ENCODE measurements at regions not wholly inside any gene's neighbourhood (a gene's known extent, or its start where the extent isn't known, plus 50 kb on each side); places are given as distances from the start of the nearest gene placed in this dataset.

DNA sequence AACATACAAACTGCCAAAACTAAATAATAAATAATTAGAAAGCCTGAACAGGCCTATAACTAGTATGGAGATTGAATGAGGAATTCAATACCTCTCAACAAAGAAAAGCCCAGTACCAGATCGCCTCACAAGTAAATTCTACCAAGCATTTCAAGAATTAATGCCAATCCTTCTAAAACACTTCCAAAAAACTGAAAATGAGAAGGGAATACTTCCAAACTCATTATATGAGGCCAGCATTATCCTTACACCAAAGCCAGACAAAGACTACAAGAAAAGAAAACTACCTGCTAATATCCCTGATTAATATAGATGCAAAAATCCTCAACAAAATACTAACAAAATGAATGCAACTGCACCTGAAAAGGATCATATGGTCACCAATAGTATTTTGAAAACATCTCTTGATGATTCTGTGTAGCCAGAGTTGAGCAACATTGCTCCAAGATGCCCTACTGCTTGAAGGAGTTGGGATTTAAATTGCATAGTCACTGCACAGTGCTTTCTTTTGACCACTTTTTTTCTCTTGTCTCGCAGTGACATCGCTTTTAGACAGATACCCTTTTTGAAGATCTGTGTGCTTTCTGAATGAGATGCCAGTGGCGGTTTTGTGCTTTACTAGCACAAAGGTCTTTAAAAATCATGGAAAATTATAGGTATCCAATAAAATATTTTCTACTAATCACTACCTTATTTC is 487.2 kb upstream of the RASGRP1 start:
- H3K27ac Mint-ChIP-seq: no peak overlapping the region
- ATAC-seq: no peak
- peaks cover 9% of the 10 kb centered on the region in 2 donors for H3K9me3 Mint-ChIP-seq

DNA sequence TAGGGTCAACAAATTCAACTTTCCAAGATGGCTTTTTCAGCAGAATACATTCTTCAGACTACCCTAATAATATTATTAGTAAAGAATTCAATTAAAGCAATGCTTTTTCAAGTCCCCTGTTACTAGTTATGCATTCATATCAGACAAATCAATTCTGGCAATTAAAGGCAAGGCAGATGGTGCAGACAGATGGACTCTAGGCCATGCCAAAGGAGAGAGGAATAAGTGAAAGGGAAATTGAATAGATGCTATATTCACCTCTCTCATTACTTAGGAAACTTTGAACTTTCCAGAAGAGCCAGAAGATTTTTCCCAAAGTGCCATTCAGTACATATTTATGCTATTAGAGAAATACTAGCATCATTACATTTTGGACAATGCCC is 487.7 kb upstream of the RASGRP1 start:
- Mint-ChIP-seq H3K9me3 (peaks cover 9% of the 10 kb centered on the region in 2 donors), H3K27ac (no peak overlapping the region), H3K36me3 (no peaks in the 10 kb centered on the region)
- ATAC-seq: no peak
- DNase-seq (ENCODE audit: low spot score in 2 of 2): no peak

More for the DNA sequence above, 487.2 kb upstream of the RASGRP1 start:
- DNase-seq (ENCODE audit: low spot score in 2 of 2): no peak
- no peaks in the 10 kb centered on the region for H3K36me3 Mint-ChIP-seq

DNA sequence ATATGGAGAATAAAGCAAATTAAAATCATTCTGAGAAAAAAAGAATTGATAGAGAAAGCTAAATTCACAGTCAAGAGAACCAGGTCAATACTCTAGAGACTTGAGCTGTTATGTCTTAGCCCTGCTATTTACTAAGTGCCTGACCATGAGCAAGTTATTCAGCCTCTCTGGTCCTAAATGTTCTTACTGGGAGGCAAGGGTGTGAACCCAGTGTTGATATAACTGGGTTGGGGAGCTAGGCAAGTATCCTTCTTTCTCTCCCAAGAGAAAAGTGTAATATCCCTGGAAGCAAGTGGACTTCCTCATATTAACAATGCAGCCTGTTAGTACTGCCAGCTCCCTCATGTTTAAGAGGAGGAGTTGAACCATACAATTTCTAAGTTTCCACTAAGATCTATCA is 488.9 kb upstream of the RASGRP1 start:
- H3K27ac Mint-ChIP-seq: no peak overlapping the region
- no peaks in the 10 kb centered on the region for H3K36me3 Mint-ChIP-seq
- no peak for ATAC-seq

DNA sequence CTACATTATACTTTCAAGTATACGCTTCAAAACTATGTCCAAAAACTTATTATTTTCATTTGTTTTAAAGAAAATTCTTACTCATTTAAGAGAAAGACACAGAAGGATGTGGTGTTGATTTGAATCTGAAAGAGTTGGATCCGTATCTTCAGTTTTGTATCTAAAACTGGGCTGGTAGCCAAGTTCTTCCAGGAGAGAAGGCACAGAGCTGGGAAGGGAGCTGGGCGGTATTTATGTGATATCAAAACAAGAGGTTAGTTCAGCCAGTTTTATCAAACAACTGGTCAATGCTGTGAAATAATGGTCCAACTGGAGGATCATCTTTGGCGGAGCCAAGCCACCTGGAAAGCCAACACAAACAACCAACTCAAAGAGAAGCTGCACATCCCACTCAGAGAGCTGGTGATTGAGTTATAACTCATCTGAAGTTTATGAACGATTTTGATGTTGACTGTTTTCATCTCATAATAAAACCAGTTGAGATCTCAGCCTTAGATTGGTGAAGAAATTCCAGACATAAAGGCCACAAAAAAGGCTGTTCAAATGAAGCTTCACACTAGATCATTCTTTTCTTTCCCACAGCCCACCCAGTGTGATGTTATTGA is 489.6 kb upstream of the RASGRP1 start:
- H3K27ac Mint-ChIP-seq: no peak overlapping the region
- H3K36me3 Mint-ChIP-seq: no peaks in the 10 kb centered on the region
- ATAC-seq: no peak
- no peak for DNase-seq (ENCODE audit: low spot score in 2 of 2)
- H3K9me3 Mint-ChIP-seq: peaks cover 4% of the 10 kb centered on the region in 2 donors

More for the DNA sequence above, 488.9 kb upstream of the RASGRP1 start:
- no peak for DNase-seq (ENCODE audit: low spot score in 2 of 2)
- H3K9me3 Mint-ChIP-seq: peaks cover 9% of the 10 kb centered on the region in 2 donors

DNA sequence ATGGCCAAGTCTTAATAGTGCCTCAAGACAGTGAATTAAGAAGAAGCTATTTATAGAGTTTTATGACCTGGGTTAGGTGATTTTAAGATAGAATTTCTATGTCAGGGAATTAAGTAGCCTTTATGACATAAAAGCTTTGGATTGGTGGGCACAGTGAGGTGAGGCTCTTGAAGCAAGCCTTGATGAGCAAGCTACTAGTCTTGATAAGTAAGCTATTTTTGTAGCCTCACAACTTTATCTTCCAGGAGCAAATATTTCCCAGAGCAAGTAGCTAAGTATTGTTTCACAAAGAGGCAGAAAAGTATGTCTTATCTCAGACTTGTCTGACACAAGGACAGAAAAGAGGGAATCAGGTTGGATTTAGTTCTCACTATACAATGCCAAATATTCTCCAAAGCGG is 491.7 kb upstream of the RASGRP1 start:
- no peak for DNase-seq (ENCODE audit: low spot score in 2 of 2)
- H3K36me3 Mint-ChIP-seq: no peaks in the 10 kb centered on the region
- H3K9me3 Mint-ChIP-seq: no peaks in the 10 kb centered on the region
- no peak overlapping the region for H3K27ac Mint-ChIP-seq
- ATAC-seq: no peak

DNA sequence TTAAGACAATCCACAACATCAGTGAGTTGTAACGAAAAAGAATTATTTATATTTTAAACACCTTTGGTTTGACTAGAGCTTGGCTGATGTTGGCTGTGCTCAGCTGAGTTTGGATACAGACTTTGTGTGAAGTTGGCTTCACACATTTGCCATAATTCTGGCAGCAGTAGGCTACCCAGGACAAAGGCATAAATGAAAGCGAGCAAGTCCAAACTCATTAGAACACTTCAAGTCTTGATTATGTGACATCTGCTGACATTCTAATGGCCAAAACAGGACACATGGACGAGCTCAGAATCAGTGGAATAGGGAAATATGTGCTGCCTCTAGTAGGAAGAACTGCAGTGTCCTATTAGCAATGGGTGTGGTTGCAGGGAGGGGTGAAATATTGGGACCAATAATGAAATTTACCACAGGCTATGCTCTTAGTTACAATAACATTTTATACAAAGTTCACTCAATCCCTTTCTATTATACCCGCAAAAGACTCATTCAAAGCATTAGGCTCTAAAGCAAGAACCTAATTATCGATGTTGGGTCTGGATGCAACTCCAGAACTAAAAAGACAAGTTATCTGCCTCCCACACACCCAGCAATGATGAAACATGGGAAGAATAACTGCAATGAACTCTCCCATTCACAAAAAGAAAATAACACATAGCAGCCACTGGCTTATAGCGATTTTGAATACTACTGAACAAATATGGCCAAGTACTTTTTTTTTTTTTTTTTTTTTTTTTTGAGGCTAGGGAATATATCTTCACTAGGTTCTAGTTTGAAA is 493.9 kb upstream of the RASGRP1 start:
- Mint-ChIP-seq H3K36me3 (no peaks in the 10 kb centered on the region), H3K9me3 (no peaks in the 10 kb centered on the region), H3K27ac (no peak overlapping the region)
- DNase-seq (ENCODE audit: low spot score in 2 of 2) (no peak), ATAC-seq (no peak)

DNA sequence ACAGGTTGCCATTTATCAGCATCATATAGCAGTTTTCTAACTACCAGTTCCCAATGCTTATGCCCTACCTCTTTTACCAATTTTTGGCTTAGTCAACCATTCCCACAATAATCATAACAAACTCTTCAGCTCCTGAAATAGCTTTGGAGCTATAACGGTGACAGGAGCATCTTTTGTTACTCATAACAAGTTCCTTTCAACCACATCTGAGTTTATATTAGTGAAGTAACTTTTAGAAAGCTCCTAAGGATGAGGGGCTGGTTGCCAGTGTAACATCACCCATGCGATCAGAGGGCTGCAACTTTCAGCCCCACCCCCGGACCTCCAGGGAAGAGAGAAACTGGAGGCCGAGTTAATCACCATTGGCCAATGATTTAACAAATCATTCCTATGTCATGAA is 495.3 kb upstream of the RASGRP1 start:
- H3K27ac Mint-ChIP-seq: no peak overlapping the region
- ATAC-seq: no peak
- no peaks in the 10 kb centered on the region for H3K36me3 Mint-ChIP-seq
- no peak for DNase-seq (ENCODE audit: low spot score in 2 of 2)
- H3K9me3 Mint-ChIP-seq: no peaks in the 10 kb centered on the region

DNA sequence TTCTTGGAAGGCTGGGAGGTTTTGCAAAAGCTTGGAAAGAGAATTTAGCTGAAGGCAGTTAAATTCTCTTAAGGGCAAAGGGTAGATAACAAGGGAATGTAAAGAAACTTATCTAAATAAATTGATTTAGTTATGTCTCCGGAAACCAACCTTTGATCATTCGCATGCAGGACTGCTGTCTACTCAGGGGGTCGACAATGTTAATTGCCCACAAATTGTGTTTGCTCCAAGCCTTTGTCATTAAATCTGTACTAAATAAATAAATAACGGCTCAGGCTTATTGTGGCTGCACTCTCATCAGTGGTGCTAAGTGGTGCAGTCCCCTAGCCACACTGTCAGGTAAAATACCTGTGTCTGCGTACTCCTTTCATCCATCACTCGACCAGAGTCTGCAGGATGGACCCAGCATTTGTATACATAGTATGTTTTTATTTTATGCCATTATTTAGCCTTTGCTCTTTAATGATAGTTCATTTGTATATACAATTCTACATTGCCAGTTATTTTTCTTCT is 497.4 kb upstream of the RASGRP1 start:
- Mint-ChIP-seq H3K27ac (no peak overlapping the region), H3K36me3 (no peaks in the 10 kb centered on the region), H3K9me3 (no peaks in the 10 kb centered on the region)
- DNase-seq (ENCODE audit: low spot score in 2 of 2) (no peak), ATAC-seq (no peak)

DNA sequence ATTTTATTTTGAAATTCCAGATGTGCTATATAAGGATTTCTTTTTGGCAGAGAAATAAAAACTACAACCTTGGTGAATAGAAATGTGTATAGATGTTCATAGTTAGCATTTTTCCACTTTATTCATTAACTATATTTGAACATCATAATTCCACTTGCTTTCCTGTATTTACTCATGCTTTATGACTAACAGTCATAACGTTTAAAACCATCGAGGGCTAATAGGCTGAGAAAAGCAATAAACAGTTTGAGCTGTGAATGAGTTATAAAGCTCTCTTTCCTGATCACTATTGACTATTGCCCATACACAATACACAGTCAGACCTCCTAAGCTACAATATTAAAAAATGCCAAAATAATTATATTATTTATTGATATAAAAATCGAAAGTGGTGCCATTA is 502.1 kb upstream of the RASGRP1 start:
- Mint-ChIP-seq H3K36me3 (no peaks in the 10 kb centered on the region), H3K27ac (no peak overlapping the region), H3K9me3 (no peaks in the 10 kb centered on the region)
- ATAC-seq (no peak), DNase-seq (ENCODE audit: low spot score in 2 of 2) (no peak)

DNA sequence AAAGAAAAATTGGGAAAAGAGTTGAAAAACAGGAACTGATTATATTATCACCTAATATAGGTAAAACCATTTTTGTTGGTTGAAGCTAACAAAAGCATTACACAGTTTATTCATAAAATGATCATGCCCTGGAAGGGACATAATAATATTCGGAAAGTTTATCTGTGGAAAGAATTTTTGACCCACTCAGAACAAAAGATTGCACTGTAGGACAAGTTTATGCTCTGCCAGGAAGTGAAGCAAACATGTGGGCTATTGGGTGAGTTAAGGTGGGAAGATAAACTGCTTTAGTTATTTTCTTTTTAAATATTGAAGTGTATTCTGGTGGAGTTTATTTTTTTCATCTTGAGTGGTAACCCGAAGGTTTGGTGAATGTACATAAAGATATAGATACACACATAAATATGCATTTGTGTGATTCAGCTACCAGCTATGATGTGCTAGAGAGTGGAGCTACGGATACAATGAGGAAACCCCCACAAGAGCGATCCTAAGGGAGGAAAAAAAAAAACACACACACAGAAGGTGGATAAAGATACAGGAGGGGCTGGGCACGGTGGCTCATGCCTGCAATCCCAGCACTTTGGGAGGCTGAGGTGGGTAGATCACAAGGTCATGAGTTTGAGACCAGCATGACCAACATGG is 506.4 kb upstream of the THBS1 start:
- Mint-ChIP-seq H3K9me3 (no peaks in the 10 kb centered on the region), H3K36me3 (no peaks in the 10 kb centered on the region), H3K27ac (no peak overlapping the region)
- DNase-seq (ENCODE audit: low spot score in 2 of 2): no peak
- no peak for ATAC-seq

DNA sequence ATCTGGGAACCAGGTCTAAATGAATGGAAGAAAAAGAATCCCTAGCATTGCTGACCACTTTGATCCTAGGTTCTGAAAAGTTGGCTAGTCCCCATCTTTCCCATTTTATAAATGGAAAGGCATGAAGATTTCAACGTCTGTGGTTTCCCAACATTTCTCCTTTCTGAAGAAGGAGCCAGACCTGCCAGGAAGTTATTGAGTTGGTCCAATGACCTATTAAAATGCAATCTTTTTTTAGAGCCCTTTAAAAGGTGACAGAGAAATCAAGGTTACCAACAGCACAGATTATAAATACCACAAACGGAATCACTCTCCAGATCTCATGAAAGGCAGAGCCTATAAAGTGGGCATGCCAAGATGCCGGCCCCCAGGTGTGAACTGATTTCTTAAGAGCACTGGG is 505.6 kb upstream of the THBS1 start:
- ATAC-seq (no peak), DNase-seq (ENCODE audit: low spot score in 2 of 2) (no peak)
- Mint-ChIP-seq H3K27ac (no peak overlapping the region), H3K36me3 (no peaks in the 10 kb centered on the region), H3K9me3 (no peaks in the 10 kb centered on the region)

DNA sequence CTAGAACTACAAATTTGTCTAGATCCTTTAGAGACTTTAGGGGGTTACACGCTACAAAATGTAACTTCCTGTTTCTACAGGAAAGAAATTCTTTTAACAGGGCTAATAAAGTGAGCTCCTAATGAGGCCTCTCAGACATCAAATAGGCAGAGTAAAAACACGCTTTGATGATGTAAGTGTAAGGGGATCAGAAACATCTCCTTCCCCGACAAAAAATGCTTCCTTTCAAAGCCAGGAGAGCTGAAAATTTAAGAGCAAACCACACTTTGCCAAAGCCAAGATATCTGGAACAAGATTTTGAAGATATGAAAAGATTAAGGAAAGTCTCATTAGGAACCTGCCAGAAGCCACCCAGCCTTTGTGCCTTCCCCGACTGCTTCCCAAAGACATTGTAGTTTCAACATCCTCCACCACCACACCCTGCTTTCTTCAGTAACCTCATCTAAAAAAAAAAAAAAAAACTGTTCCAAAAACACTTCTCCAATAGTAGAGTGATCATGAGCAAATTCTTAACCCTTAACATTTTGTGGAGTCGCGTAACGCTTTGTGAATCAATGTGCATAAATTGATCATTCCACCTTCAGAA is 505.0 kb upstream of the THBS1 start:
- DNase-seq (ENCODE audit: low spot score in 2 of 2) (no peak), ATAC-seq (no peak)
- H3K36me3 Mint-ChIP-seq: no peaks in the 10 kb centered on the region
- no peak overlapping the region for H3K27ac Mint-ChIP-seq
- H3K9me3 Mint-ChIP-seq: no peaks in the 10 kb centered on the region

DNA sequence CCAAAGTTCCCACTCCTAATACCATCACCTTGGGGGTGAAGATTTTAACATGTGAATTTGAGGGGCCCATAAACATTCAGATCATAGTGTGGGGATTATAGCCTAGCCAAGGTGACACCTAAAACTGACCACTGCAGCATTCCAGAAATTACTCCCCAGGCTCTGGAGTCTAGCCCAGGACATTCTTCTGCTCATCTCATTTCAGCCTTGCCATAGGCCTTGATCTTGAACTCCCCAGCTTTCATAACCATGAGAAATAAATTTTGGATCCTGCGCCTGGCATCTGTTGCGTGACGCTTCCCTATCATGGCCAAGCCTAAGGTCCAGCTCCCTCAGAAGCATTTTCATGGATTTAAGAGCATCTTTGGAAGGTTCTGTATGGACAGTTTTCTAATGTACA is 502.9 kb upstream of the THBS1 start:
- ATAC-seq (no peak), DNase-seq (ENCODE audit: low spot score in 2 of 2) (no peak)
- Mint-ChIP-seq H3K36me3 (no peaks in the 10 kb centered on the region), H3K27ac (no peak overlapping the region), H3K9me3 (no peaks in the 10 kb centered on the region)

DNA sequence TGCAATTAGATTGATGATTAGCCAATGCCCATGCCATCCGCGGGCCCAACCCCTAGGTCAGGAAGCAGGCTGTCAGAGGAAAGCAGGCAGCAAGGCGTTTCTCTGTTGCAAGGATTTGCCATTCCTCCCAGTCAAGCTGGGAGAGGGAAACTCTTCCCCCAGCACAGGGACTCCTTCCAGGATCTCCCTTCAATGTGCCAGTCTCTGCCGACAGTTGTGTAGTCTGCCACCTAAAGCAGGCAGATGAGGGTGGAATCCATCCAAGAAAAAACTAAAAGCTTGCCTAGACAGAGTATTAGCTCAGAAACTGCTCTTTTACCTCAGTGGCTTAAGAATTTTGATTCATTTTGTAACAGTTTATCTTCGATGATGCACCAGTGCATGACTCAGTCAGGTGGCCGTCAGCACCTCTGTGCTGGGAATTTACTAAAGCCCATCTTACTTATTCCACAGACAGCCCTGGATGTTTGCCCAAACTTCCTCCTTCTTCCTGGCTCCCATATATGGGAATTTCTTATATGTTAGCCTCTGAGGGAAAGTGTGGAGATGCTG is 501.5 kb upstream of the THBS1 start:
- DNase-seq (ENCODE audit: low spot score in 2 of 2): no peak
- H3K27ac Mint-ChIP-seq: no peak overlapping the region
- no peaks in the 10 kb centered on the region for H3K9me3 Mint-ChIP-seq
- H3K36me3 Mint-ChIP-seq: no peaks in the 10 kb centered on the region
- no peak for ATAC-seq

DNA sequence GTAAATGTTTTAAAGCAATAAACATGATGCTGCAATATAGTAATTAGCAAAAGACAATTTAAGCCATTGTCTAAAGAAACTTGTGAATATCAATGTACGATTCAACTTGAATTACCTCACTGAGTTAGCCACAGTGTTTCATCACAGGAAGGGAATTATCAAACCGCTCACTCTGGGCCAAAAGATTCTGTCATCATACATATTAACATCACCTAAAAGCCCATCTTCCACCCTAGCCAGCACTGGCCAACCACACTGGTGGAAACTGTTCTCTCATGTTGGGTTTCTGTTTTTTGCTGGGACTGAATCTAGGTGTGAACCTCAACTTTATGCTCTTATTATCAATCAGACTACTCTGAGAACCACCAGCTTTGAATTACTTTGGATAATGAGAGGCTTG is 497.7 kb upstream of the THBS1 start:
- ATAC-seq: no peak

DNA sequence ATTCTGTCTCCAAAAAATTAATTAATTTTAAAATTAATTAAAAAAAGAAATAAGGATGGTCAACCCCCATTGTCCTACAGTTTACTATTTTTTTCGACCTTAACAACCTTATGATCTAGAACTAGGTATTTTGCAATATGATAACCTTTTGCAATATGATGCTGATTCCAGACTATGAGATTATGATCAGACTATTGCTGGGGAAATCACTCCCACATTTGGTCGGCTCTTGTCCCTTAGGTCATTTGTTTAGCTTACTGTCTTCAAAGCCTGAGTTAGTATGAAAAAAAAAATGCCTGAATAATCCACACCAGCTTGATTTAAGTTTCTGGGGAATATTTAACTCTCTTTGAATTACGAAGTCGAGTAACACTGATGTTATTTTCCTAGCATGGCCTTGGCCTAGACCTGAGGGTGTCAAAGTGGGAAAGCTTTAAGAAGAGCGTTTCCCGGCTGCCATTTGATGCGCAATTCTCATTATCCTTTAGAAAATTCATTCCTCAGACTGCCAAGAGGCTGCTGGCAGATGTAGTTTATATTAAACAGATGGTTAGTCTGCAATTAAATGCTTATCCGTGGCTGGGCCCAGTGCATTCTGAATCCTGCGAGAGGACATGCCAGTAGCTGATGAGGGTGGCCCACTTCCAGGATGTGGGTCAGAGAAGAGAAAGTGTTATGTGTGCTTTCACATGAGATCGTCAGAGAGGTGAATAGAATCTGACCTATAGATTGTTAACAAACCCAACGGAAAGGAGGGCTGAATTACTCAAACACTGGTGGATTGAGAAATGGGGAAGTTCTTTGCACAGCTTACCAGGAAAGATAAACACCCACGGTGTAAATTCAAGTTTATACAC is 496.0 kb upstream of the THBS1 start:
- DNase-seq (ENCODE audit: low spot score in 2 of 2) (no peak), ATAC-seq (peak in 1 of 2 donors; percentile 20)
- H3K9me3 Mint-ChIP-seq: no peaks in the 10 kb centered on the region
- no peaks in the 10 kb centered on the region for H3K36me3 Mint-ChIP-seq
- H3K27ac Mint-ChIP-seq: no peak overlapping the region

More for the DNA sequence above, 497.7 kb upstream of the THBS1 start:
- no peaks in the 10 kb centered on the region for H3K9me3 Mint-ChIP-seq
- no peak overlapping the region for H3K27ac Mint-ChIP-seq
- no peaks in the 10 kb centered on the region for H3K36me3 Mint-ChIP-seq
- no peak for DNase-seq (ENCODE audit: low spot score in 2 of 2)
